ENCODE measurements at regions not wholly inside any gene's neighbourhood (a gene's known extent, or its start where the extent isn't known, plus 50 kb on each side); places are given as distances from the start of the nearest gene placed in this dataset.
"Not testable (repeated sequence)": the region's sequence is repeated elsewhere in the genome, so short reads cannot be mapped to it uniquely, and the experiment has no call there.

DNA sequence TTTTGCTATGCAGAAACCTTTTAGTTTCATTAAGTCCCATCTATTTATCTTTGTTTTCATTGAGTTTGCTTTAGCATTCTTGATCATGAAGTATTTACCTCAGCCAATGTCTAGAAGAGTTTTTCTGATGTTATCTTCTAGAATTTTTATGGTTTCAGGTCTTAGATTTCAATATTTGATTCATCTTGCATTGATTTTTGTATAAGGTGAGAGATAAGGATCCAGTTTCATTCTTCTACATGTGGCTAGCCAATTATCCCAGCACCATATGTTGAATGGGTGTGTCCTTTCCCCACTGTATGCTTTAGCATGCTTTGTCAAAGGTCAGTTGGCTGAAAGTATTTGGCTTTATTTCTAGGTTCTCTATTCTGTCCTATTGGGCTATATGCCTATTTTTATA is 395.2 kb downstream of the HGF start:
- not testable (repeated sequence) for TF ChIP-seq POLR2A (IDR thresholded peaks at IDR 0.05; ENCODE audit: extremely low read depth, insufficient read length); CTCF (IDR thresholded peaks at IDR 0.05; ENCODE audit: low read depth, low read length); MYC (IDR thresholded peaks at IDR 0.05; ENCODE audit: low read depth, low read length)
- TF ChIP-seq, protein P1, sequence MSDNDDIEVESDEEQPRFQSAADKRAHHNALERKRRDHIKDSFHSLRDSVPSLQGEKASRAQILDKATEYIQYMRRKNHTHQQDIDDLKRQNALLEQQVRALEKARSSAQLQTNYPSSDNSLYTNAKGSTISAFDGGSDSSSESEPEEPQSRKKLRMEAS (IDR thresholded peaks at IDR 0.05; ENCODE audit: low read depth, low read length) = not testable (repeated sequence)
